Neuron (in vitro differentiated cells): ENCODE measurements at regions not wholly inside any gene's neighbourhood (a gene's known extent, or its start where the extent isn't known, plus 50 kb on each side); places are given as distances from the start of the nearest gene placed in this dataset.
"Not testable (repeated sequence)": the region's sequence is repeated elsewhere in the genome, so short reads cannot be mapped to it uniquely, and the experiment has no call there.

Source experiments
- H2AFZ ChIP-seq: one replicate; pipeline ENCODE4 v1.6.1; 2013; ENCODE audit warnings: low read depth, mild to moderate bottlenecking, inconsistent platforms, low read length, moderate library complexity
- H3K27me3 ChIP-seq: one replicate; pipeline ENCODE4 v1.6.1; 2013; ENCODE audit warnings: low read length; ENCODE audit not compliant: insufficient read depth
- H3K36me3 ChIP-seq: one replicate; pipeline ENCODE4 v1.6.1; 2013; ENCODE audit warnings: low read length; ENCODE audit not compliant: insufficient read depth
- H3K4me1 ChIP-seq: one replicate; pipeline ENCODE4 v1.6.1; 2013; ENCODE audit warnings: low read length; ENCODE audit not compliant: insufficient read depth
- H3K4me3 ChIP-seq: 2 replicates; pipeline ENCODE4 v1.5.1; 2013; ENCODE audit warnings: mild to moderate bottlenecking, low read length, moderate library complexity
- H3K9me3 ChIP-seq: one replicate; pipeline ENCODE4 v1.6.1; 2013; ENCODE audit warnings: low read length

GRCh38 chr6:168180548-168181011 is 101.6 kb upstream of the FRMD1 start:
- H3K4me1 ChIP-seq = peaks cover 11% of the 10 kb centered on the region
- no peaks in the 10 kb centered on the region for H3K36me3 ChIP-seq
- no peak overlapping the region for H3K4me3 ChIP-seq
- H3K27me3 ChIP-seq = no peaks in the 10 kb centered on the region
- no peak overlapping the region for H2AFZ ChIP-seq
- no peaks in the 10 kb centered on the region for H3K9me3 ChIP-seq

- no peak overlapping the region for H3K4me3 ChIP-seq
- H3K27me3 ChIP-seq = no peaks in the 10 kb centered on the region
- H2AFZ ChIP-seq = no peak overlapping the region
- peaks cover 11% of the 10 kb centered on the region for H3K4me1 ChIP-seq
- H3K9me3 ChIP-seq = no peaks in the 10 kb centered on the region
- H3K36me3 ChIP-seq = no peaks in the 10 kb centered on the region
These were observed 100.8 kb upstream of the FRMD1 start for GRCh38 chr6:168179702-168180382.

- no peaks in the 10 kb centered on the region for H3K27me3 ChIP-seq
- H3K4me1 ChIP-seq = peaks cover 11% of the 10 kb centered on the region
- no peaks in the 10 kb centered on the region for H3K9me3 ChIP-seq
- no peaks in the 10 kb centered on the region for H3K36me3 ChIP-seq
- H2AFZ ChIP-seq = no peak overlapping the region
- no peak overlapping the region for H3K4me3 ChIP-seq
These were observed 100.1 kb upstream of the FRMD1 start for GRCh38 chr6:168179133-168179532.

- Histone ChIP-seq H3K27me3 (no peaks in the 10 kb centered on the region), H2AFZ (peak overlapping the region; percentile 65), H3K4me3 (no peak overlapping the region), H3K9me3 (no peaks in the 10 kb centered on the region), H3K36me3 (no peaks in the 10 kb centered on the region), H3K4me1 (peaks cover 11% of the 10 kb centered on the region)
These were observed 98.3 kb upstream of the FRMD1 start for GRCh38 chr6:168177103-168177891.

GRCh38 chr6:168171673-168172353 is 92.8 kb upstream of the FRMD1 start:
- H2AFZ ChIP-seq = no peak overlapping the region
- H3K36me3 ChIP-seq = no peaks in the 10 kb centered on the region
- H3K27me3 ChIP-seq = no peaks in the 10 kb centered on the region
- H3K4me3 ChIP-seq = no peak overlapping the region
- H3K9me3 ChIP-seq = no peaks in the 10 kb centered on the region
- H3K4me1 ChIP-seq = peaks cover 3% of the 10 kb centered on the region

- H3K4me3 ChIP-seq = no peak overlapping the region
- no peaks in the 10 kb centered on the region for H3K4me1 ChIP-seq
- H3K9me3 ChIP-seq = no peaks in the 10 kb centered on the region
- no peaks in the 10 kb centered on the region for H3K36me3 ChIP-seq
- H2AFZ ChIP-seq = no peak overlapping the region
- no peaks in the 10 kb centered on the region for H3K27me3 ChIP-seq
These were observed 92.0 kb upstream of the FRMD1 start for GRCh38 chr6:168170841-168171601.

GRCh38 chr6:168169624-168170023 is 90.6 kb upstream of the FRMD1 start:
- Histone ChIP-seq H3K4me1 (no peaks in the 10 kb centered on the region), H3K27me3 (no peaks in the 10 kb centered on the region), H3K9me3 (no peaks in the 10 kb centered on the region), H2AFZ (no peak overlapping the region), H3K36me3 (no peaks in the 10 kb centered on the region), H3K4me3 (no peak overlapping the region)

- not testable (repeated sequence) for H3K9me3 ChIP-seq, H3K4me3 ChIP-seq, H3K36me3 ChIP-seq, H3K27me3 ChIP-seq, H2AFZ ChIP-seq, H3K4me1 ChIP-seq
These were observed 89.9 kb upstream of the FRMD1 start for GRCh38 chr6:168168936-168169335.

GRCh38 chr6:168168330-168168729 is 89.3 kb upstream of the FRMD1 start:
- not testable (repeated sequence) for H3K4me3 ChIP-seq, H3K4me1 ChIP-seq, H3K36me3 ChIP-seq, H3K9me3 ChIP-seq, H2AFZ ChIP-seq, H3K27me3 ChIP-seq

GRCh38 chr6:168167431-168168315 is 88.7 kb upstream of the FRMD1 start:
- peaks cover 13% of the 10 kb centered on the region for H3K4me1 ChIP-seq

GRCh38 chr6:168166627-168167026 is 87.6 kb upstream of the FRMD1 start:
- Histone ChIP-seq H3K36me3 (no peaks in the 10 kb centered on the region), H3K9me3 (no peaks in the 10 kb centered on the region), H2AFZ (no peak overlapping the region), H3K27me3 (no peaks in the 10 kb centered on the region), H3K4me3 (no peak overlapping the region), H3K4me1 (peaks cover 13% of the 10 kb centered on the region)

More at GRCh38 chr6:168167431-168168315, 88.7 kb upstream of the FRMD1 start:
- Histone ChIP-seq H3K27me3 (no peaks in the 10 kb centered on the region), H3K4me3 (no peak overlapping the region), H3K36me3 (no peaks in the 10 kb centered on the region), H3K9me3 (no peaks in the 10 kb centered on the region), H2AFZ (no peak overlapping the region)

- Histone ChIP-seq H3K36me3 (no peaks in the 10 kb centered on the region), H2AFZ (no peak overlapping the region), H3K4me3 (no peak overlapping the region), H3K9me3 (no peaks in the 10 kb centered on the region), H3K27me3 (no peaks in the 10 kb centered on the region), H3K4me1 (peaks cover 13% of the 10 kb centered on the region)
These were observed 86.9 kb upstream of the FRMD1 start for GRCh38 chr6:168165891-168166290.
